H1 (cell line): ENCODE measurements at regions not wholly inside any gene's neighbourhood (a gene's known extent, or its start where the extent isn't known, plus 50 kb on each side); places are given as distances from the start of the nearest gene placed in this dataset.

Experiments
- CTCF ChIA-PET: fragments of 300-600 bp; sonication (Branson Sonifier 250); formaldehyde crosslinking; loops from one replicate; lab custom pipeline; 2021; ENCODE audit not compliant: partially characterized antibody; lab: Charles Lee
- POLR2A ChIA-PET: fragments of 300-600 bp; sonication (Branson Sonifier 250); formaldehyde crosslinking; loops from one replicate; lab custom pipeline; 2021; ENCODE audit warnings: inconsistent platforms; ENCODE audit not compliant: partially characterized antibody; lab: Charles Lee
- DNase-seq, 2 experiments: peaks; one replicate each; pipeline versions ENCODE4 v3.0.0 to v3.0.0-alpha.2; 2010 to 2022; ENCODE audit warnings: low spot score in 2 of 2, low read depth in 1 of 2, mixed read lengths in 1 of 2
- FAIRE-seq: peaks from 2 replicates; lab custom pipeline; 2011; peaks lifted over from hg19 to GRCh38; lab: Jason Lieb, UNC
- H2AFZ ChIP-seq: 2 replicates; pipeline ENCODE4 v1.8.1; 2012; ENCODE audit warnings: low read length, inconsistent platforms
- H2AK5ac ChIP-seq: 2 replicates; pipeline ENCODE4 v1.6.1; 2013; ENCODE audit warnings: low read depth, low read length
- H2BK120ac ChIP-seq: replicated peaks from 2 replicates; pipeline ENCODE3; 2013; ENCODE audit warnings: low read depth, low read length, inconsistent platforms
- H2BK12ac ChIP-seq: 2 replicates; pipeline ENCODE4 v1.6.1; 2013; ENCODE audit warnings: low read depth, low read length
- H2BK15ac ChIP-seq: 2 replicates; pipeline ENCODE4 v1.6.1; 2013; ENCODE audit warnings: low read length
- H2BK20ac ChIP-seq: 2 replicates; pipeline ENCODE4 v1.6.1; 2013; ENCODE audit warnings: low read length
- H2BK5ac ChIP-seq: 2 replicates; pipeline ENCODE4 v1.6.1; 2013; ENCODE audit warnings: low read depth, low read length
- H3K14ac ChIP-seq: 2 replicates; pipeline ENCODE4 v1.6.1; 2013; ENCODE audit warnings: inconsistent platforms; ENCODE audit not compliant: insufficient read length
- H3K18ac ChIP-seq: 2 replicates; pipeline ENCODE4 v1.6.1; 2013; ENCODE audit warnings: low read length; ENCODE audit errors: extremely low read depth
- H3K23ac ChIP-seq: 2 replicates; pipeline ENCODE4 v1.6.1; 2013; ENCODE audit warnings: inconsistent platforms; ENCODE audit not compliant: insufficient read length
- H3K23me2 ChIP-seq: 2 replicates; pipeline ENCODE4 v1.6.1; 2013; ENCODE audit warnings: low read depth, low read length
- H3K27ac ChIP-seq: 2 replicates; pipeline ENCODE4 v1.6.1; 2011; ENCODE audit warnings: low read depth, low read length, inconsistent platforms
- H3K27me3 ChIP-seq, 4 experiments: replicated peaks in 1 of 4; 1 replicate in 1 of 4; 2 replicates in 3 of 4; pipeline versions ENCODE4 v1.6.1 to v1.8.1; 2011 to 2013; ENCODE audit warnings: low read length in 3 of 4, mild to moderate bottlenecking in 3 of 4, inconsistent platforms in 2 of 4, mixed read lengths in 2 of 4, moderate library complexity in 1 of 4; ENCODE audit not compliant: control insufficient read depth in 3 of 4, insufficient read depth in 3 of 4; ENCODE audit errors: extremely low read depth in 1 of 4
- H3K36me3 ChIP-seq, 4 experiments: 2 replicates each; pipeline versions ENCODE4 v1.6.1 to v1.8.1; 2011 to 2013; ENCODE audit warnings: mild to moderate bottlenecking in 4 of 4, low read length in 3 of 4, moderate library complexity in 2 of 4, control low read depth in 1 of 4, inconsistent platforms in 1 of 4; ENCODE audit not compliant: insufficient read depth in 4 of 4, control insufficient read depth in 2 of 4
- H3K4ac ChIP-seq: replicated peaks from 2 replicates; pipeline ENCODE3; 2013; ENCODE audit warnings: low read length, low read depth, mixed read lengths, inconsistent platforms; ENCODE audit not compliant: insufficient read length
- H3K4me1 ChIP-seq, 4 experiments: replicated peaks in 1 of 4; 1 replicate in 1 of 4; 2 replicates in 3 of 4; pipeline versions ENCODE4 v1.6.1 to v1.8.1; 2011 to 2013; ENCODE audit warnings: low read length in 3 of 4, inconsistent platforms in 2 of 4, mixed read lengths in 1 of 4; ENCODE audit not compliant: insufficient read depth in 4 of 4, control insufficient read depth in 3 of 4
- H3K4me2 ChIP-seq, 2 experiments: 2 replicates each; pipeline versions ENCODE4 v1.6.1 to v1.8.1; 2011 to 2013; ENCODE audit warnings: low read depth in 2 of 2, low read length in 2 of 2, control low read depth in 1 of 2, inconsistent platforms in 1 of 2, mild to moderate bottlenecking in 1 of 2; ENCODE audit not compliant: insufficient read depth in 1 of 2
- H3K4me3 ChIP-seq, 4 experiments: fragments of 200-600, 300-600 bp in 1 of 4; sonication (generic), shearing (Covaris generic), sonication (Bioruptor Twin) in 1 of 4; 2 replicates each; pipeline versions ENCODE4 v1.5.1 to v1.8.1; 2011 to 2016; ENCODE audit warnings: low read length in 4 of 4, low read depth in 3 of 4, control low read depth in 2 of 4, inconsistent platforms in 2 of 4, mild to moderate bottlenecking in 2 of 4, mixed read lengths in 1 of 4, moderate library complexity in 1 of 4; ENCODE audit not compliant: insufficient read depth in 2 of 4; ENCODE audit errors: extremely low read depth in 1 of 4
- H3K56ac ChIP-seq: replicated peaks from 2 replicates; pipeline ENCODE3; 2013; ENCODE audit warnings: low read depth, mild to moderate bottlenecking, mixed read lengths, low read length, inconsistent platforms; ENCODE audit not compliant: insufficient read length
- H3K79me1 ChIP-seq: 2 replicates; pipeline ENCODE4 v1.6.1; 2013; ENCODE audit warnings: low read depth, low read length, control low read depth
- H3K79me2 ChIP-seq, 2 experiments: 2 replicates each; pipeline versions ENCODE4 v1.6.1 to v1.8.1; 2012 to 2013; ENCODE audit warnings: low read length in 2 of 2, mild to moderate bottlenecking in 2 of 2, inconsistent platforms in 1 of 2; ENCODE audit not compliant: insufficient read depth in 2 of 2, control insufficient read depth in 1 of 2
- H3K9ac ChIP-seq, 4 experiments: replicated peaks in 1 of 4; 1 replicate in 1 of 4; 2 replicates in 3 of 4; pipeline versions ENCODE4 v1.6.1 to v1.8.1; 2011 to 2013; ENCODE audit warnings: low read depth in 3 of 4, low read length in 3 of 4, control low read depth in 2 of 4, mild to moderate bottlenecking in 2 of 4, moderate library complexity in 2 of 4, inconsistent platforms in 1 of 4; ENCODE audit errors: extremely low read depth in 1 of 4
- H3K9me3 ChIP-seq, 2 experiments: 2 replicates each; pipeline versions ENCODE4 v1.6.1 to v1.8.1; 2012 to 2013; ENCODE audit warnings: mild to moderate bottlenecking in 2 of 2, moderate library complexity in 2 of 2, control low read depth in 1 of 2, inconsistent platforms in 1 of 2, low read depth in 1 of 2, low read length in 1 of 2, mixed read lengths in 1 of 2; ENCODE audit not compliant: insufficient read depth in 2 of 2
- H4K20me1 ChIP-seq, 2 experiments: replicated peaks in 1 of 2; 2 replicates each; pipeline versions ENCODE3 to v1.8.1; 2011 to 2013; ENCODE audit warnings: inconsistent platforms in 2 of 2, low read length in 2 of 2, mild to moderate bottlenecking in 1 of 2; ENCODE audit not compliant: insufficient read depth in 2 of 2, control insufficient read depth in 1 of 2
- H4K5ac ChIP-seq: 2 replicates; pipeline ENCODE4 v1.6.1; 2013; ENCODE audit warnings: low read length, low read depth, mixed read lengths, inconsistent platforms; ENCODE audit not compliant: insufficient read length
- H4K8ac ChIP-seq: 2 replicates; pipeline ENCODE4 v1.8.0; 2013; ENCODE audit warnings: mild to moderate bottlenecking, moderate library complexity, low read length, inconsistent platforms; ENCODE audit not compliant: insufficient read depth; ENCODE audit errors: extremely low read depth
- H4K91ac ChIP-seq: replicated peaks from 2 replicates; pipeline ENCODE3; 2013; ENCODE audit warnings: low read length, mixed read lengths, inconsistent platforms; ENCODE audit not compliant: insufficient read length
- BCL11A ChIP-seq, 2 experiments: IDR thresholded peaks; one replicate each; pipeline ENCODE4 v1.6.1; 2011; ENCODE audit warnings: low read depth in 2 of 2, low read length in 2 of 2, mild to moderate bottlenecking in 2 of 2
- E2F6 ChIP-seq: IDR thresholded peaks from 2 replicates; pipeline ENCODE4 v1.6.1; 2012; ENCODE audit warnings: inconsistent platforms
- MAX ChIP-seq: IDR thresholded peaks from 2 replicates; pipeline ENCODE4 v1.6.1; 2012; ENCODE audit warnings: inconsistent platforms
- WGBS, 2 experiments: shearing (Covaris generic) in 1 of 2; methylation state at CpG; one replicate each; pipeline versions ENCODE4 v1.1.6 to v1.1.7; 2013 to 2015; ENCODE audit warnings: low lambda C conversion rate in 2 of 2, mixed read lengths in 2 of 2, inconsistent platforms in 1 of 2, low coverage in 1 of 2, missing lambda C conversion rate in 1 of 2; ENCODE audit not compliant: insufficient replicate concordance in 2 of 2, insufficient coverage in 1 of 2, insufficient read length in 1 of 2; ENCODE audit errors: extremely low coverage in 1 of 2, missing lambda C conversion rate in 1 of 2; 5-methylcytosine and 5-hydroxymethylcytosine counted together

GRCh38 chr2:4246364-4247131 lies 543.2 kb downstream of the DCDC2C start:
- Histone ChIP-seq H3K9me3 (peaks cover 2% of the 10 kb centered on the region in 2 experiments; a peak in 2 of 4 replicates), H2AK5ac (peak overlapping the region; percentile 83; the same call in 1 of the 2 replicates), H2AFZ (peak overlapping the region; percentile 72; the same call in 1 of the 2 replicates), H2BK15ac (0 out of 2 replicates have a peak overlapping the region, but pooled peaks have one; percentile 65), H3K56ac (no peak overlapping the region), H3K9ac (no peak overlapping the region), H4K8ac (no peak overlapping the region), H4K20me1 (no peaks in the 10 kb centered on the region), H3K4me2 (peak overlapping the region; percentile 45 to 52; a peak in 2 of 4 replicates), H3K27ac (no peak overlapping the region), H3K79me2 (no peaks in the 10 kb centered on the region), H3K23ac (no peak overlapping the region), H2BK12ac (peak overlapping the region; percentile 96), H3K4me3 (no peak overlapping the region), H3K18ac (peak overlapping the region; percentile 71; the same call in 1 of the 2 replicates), H4K91ac (peak overlapping the region; percentile 75), H2BK20ac (peak overlapping the region; percentile 80), H4K5ac (peak overlapping the region; percentile 60), H3K23me2 (no peaks in the 10 kb centered on the region), H2BK120ac (peak overlapping the region; percentile 84), H3K4me1 (peaks cover 3 to 16% (median 9%) of the 10 kb centered on the region in 4 experiments), H3K79me1 (no peaks in the 10 kb centered on the region), H2BK5ac (peak overlapping the region; percentile 79), H3K4ac (peak overlapping the region; percentile 70), H3K27me3 (no peaks in the 10 kb centered on the region; a peak in 3 of 7 replicates), H3K36me3 (no peaks in the 10 kb centered on the region), H3K14ac (no peak overlapping the region)
- CTCF ChIA-PET = interaction anchor here (0.6 to 2.1 kb wide), 2 partner anchors 517 to 519 kb away, joined by 3 to 5 read pairs; no protein-coding TSS in a partner anchor
- POLR2A ChIA-PET = no interaction called here
- DNase-seq = peak in 1 of 2 experiments; percentile 49
- WGBS, 2 experiments = 33% methylated on average over 11 of the region's 11 CpGs; no CpG with 5 or more reads in 1 of the 2 experiments
- no peak for FAIRE-seq
- TF ChIP-seq E2F6 (peak; percentile 82), BCL11A (IDR thresholded peaks at IDR 0.05; ENCODE audit: low read depth in 2 of 2, low read length in 2 of 2) (no peak), MAX (peak; percentile 85)
